ENCODE measurements at regions not wholly inside any gene's neighbourhood (a gene's known extent, or its start where the extent isn't known, plus 50 kb on each side); places are given as distances from the start of the nearest gene placed in this dataset.

- no peak overlapping the region for H2BK15ac ChIP-seq (ENCODE audit: low read depth, low read length)
- TF ChIP-seq, protein P1, sequence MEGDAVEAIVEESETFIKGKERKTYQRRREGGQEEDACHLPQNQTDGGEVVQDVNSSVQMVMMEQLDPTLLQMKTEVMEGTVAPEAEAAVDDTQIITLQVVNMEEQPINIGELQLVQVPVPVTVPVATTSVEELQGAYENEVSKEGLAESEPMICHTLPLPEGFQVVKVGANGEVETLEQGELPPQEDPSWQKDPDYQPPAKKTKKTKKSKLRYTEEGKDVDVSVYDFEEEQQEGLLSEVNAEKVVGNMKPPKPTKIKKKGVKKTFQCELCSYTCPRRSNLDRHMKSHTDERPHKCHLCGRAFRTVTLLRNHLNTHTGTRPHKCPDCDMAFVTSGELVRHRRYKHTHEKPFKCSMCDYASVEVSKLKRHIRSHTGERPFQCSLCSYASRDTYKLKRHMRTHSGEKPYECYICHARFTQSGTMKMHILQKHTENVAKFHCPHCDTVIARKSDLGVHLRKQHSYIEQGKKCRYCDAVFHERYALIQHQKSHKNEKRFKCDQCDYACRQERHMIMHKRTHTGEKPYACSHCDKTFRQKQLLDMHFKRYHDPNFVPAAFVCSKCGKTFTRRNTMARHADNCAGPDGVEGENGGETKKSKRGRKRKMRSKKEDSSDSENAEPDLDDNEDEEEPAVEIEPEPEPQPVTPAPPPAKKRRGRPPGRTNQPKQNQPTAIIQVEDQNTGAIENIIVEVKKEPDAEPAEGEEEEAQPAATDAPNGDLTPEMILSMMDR (conservative IDR thresholded peaks at IDR 0.05) = no peak
- no peaks in the 10 kb centered on the region for H3K27me3 ChIP-seq (ENCODE audit: insufficient read depth, low read length)
- H3K4me2 ChIP-seq (ENCODE audit: insufficient read depth, insufficient read length, low read length) = no peak overlapping the region
- H3K79me2 ChIP-seq (ENCODE audit: insufficient read depth, low read length) = no peaks in the 10 kb centered on the region
- Mint-ChIP-seq H3K9me3 (no peaks in the 10 kb centered on the region), H3K4me3 (no peak overlapping the region), H3K4me1 (no peaks in the 10 kb centered on the region), H3K36me3 (ENCODE audit: insufficient read depth in 1 of 3, low read depth in 3 of 3) (no peaks in the 10 kb centered on the region), H3K27ac (peak overlapping the region in 1 of 3 experiments; percentile 90; a peak in 1 of 7 replicates), H3K27me3 (ENCODE audit: low read depth) (no peaks in the 10 kb centered on the region)
- no peak overlapping the region for H4K5ac ChIP-seq (ENCODE audit: insufficient read length, low read depth, low read length)
- no peak overlapping the region for H3K56ac ChIP-seq (ENCODE audit: insufficient read length, low read depth, low read length)
- H3K79me1 ChIP-seq (ENCODE audit: insufficient read depth, low read depth, low read length, poor library complexity, severe bottlenecking) = no peaks in the 10 kb centered on the region
- no peak overlapping the region for H3K27ac ChIP-seq (ENCODE audit: insufficient read length, low read depth, low read length)
- H3K14ac ChIP-seq (ENCODE audit: insufficient read depth, low read length) = no peak overlapping the region
- no peaks in the 10 kb centered on the region for H4K20me1 ChIP-seq (ENCODE audit: control insufficient read depth, insufficient read depth, insufficient read length)
- no peak overlapping the region for H2BK20ac ChIP-seq (ENCODE audit: low read depth, low read length, poor library complexity, severe bottlenecking)
- no peak overlapping the region for H3K4ac ChIP-seq (ENCODE audit: low read depth, low read length)
- H2BK5ac ChIP-seq (ENCODE audit: insufficient read length, low read length) = no peak overlapping the region
- no peaks in the 10 kb centered on the region for H3K23me2 ChIP-seq (ENCODE audit: insufficient read length, low read depth, low read length, poor library complexity, severe bottlenecking)
- H4K8ac ChIP-seq (replicated peaks; ENCODE audit: insufficient read length, low read depth, low read length) = no peak overlapping the region
- no peak overlapping the region for H4K91ac ChIP-seq (ENCODE audit: insufficient read length, low read depth, low read length)
- no peak overlapping the region for H3K18ac ChIP-seq (ENCODE audit: insufficient read length, low read depth, low read length)
- WGBS (ENCODE audit: extremely low coverage, insufficient read length, low lambda C conversion rate) = no CpG with 5 or more reads among the region's 1 CpG
- no peak for DNase-seq
- H2BK120ac ChIP-seq (ENCODE audit: low read depth, low read length, poor library complexity, severe bottlenecking) = no peak overlapping the region
- H3K23ac ChIP-seq (ENCODE audit: insufficient read length, low read depth, low read length) = no peak overlapping the region
- no peak overlapping the region for H2BK12ac ChIP-seq (ENCODE audit: insufficient read length, low read depth, low read length)
- H3K9ac ChIP-seq (ENCODE audit: extremely low read depth, insufficient read length, low read length) = no peak overlapping the region
- H3K9me3 ChIP-seq (ENCODE audit: control insufficient read depth, low read depth, low read length) = no peaks in the 10 kb centered on the region
- H2AK5ac ChIP-seq (ENCODE audit: insufficient read length, low read length) = no peak overlapping the region
- no peak overlapping the region for H3T11ph ChIP-seq (ENCODE audit: low read length)
- H2AFZ ChIP-seq (ENCODE audit: low read length) = no peak overlapping the region
- no peaks in the 10 kb centered on the region for H3K4me1 ChIP-seq (ENCODE audit: insufficient read depth, low read length)
These were observed 138.5 kb upstream of the AGR3 start for GRCh38 chr7:17020250-17020649.
